PC-3 (cell line): ENCODE measurements at regions not wholly inside any gene's neighbourhood (a gene's known extent, or its start where the extent isn't known, plus 50 kb on each side); places are given as distances from the start of the nearest gene placed in this dataset.

Experiments used
- ATAC-seq: fragments of 200-7000 bp; cut with Tn5 transposase; 2 replicates; pipeline ENCODE4 v1.9.1; 2020; ENCODE audit warnings: mild to moderate bottlenecking, moderate library complexity
- BruUV-seq: library from RNA; stranded (reverse); fragments of 400-500 nt; replicated peaks from 2 replicates; lab custom pipeline; 2021; lab: Mats Ljungman, UMichigan
- CTCF ChIA-PET: fragments of 300-600 bp; sonication (Branson Sonifier 250); formaldehyde crosslinking; loops from one replicate; lab custom pipeline; 2022; ENCODE audit warnings: antibody characterized with exemption; lab: Charles Lee
- POLR2A ChIA-PET: fragments of 300-600 bp; sonication (Branson Sonifier 250); formaldehyde crosslinking; loops from one replicate; lab custom pipeline; 2022; ENCODE audit warnings: antibody characterized with exemption; ENCODE audit not compliant: unreplicated experiment; lab: Charles Lee
- DNase-seq: peaks from one replicate; pipeline ENCODE4 v3.0.0-alpha.2; 2015
- H2AFZ ChIP-seq: fragments of 300-600 bp; sonication (generic); 2 replicates; pipeline ENCODE4 v1.6.0; 2016; ENCODE audit warnings: antibody characterized with exemption, low read length
- H3F3A ChIP-seq: fragments of 300-600 bp; sonication (generic); one replicate; pipeline ENCODE4 v1.6.0; 2017; ENCODE audit warnings: antibody characterized with exemption, low read length, control low read depth, mild to moderate bottlenecking; ENCODE audit not compliant: unreplicated experiment
- H3K27ac ChIP-seq: fragments of 300-600 bp; sonication (generic); 2 replicates; pipeline ENCODE4 v1.5.1; 2016; ENCODE audit warnings: mild to moderate bottlenecking, low read length
- H3K27me3 ChIP-seq: fragments of 300-600 bp; sonication (generic); 2 replicates; pipeline ENCODE4 v1.6.1; 2016; ENCODE audit warnings: low read length, mixed read lengths
- H3K36me3 ChIP-seq: fragments of 300-600 bp; sonication (generic); 2 replicates; pipeline ENCODE4 v1.6.1; 2016; ENCODE audit warnings: low read depth, mixed run types, low read length, mixed read lengths
- H3K4me1 ChIP-seq: fragments of 300-600 bp; sonication (generic); 2 replicates; pipeline ENCODE4 v1.5.1; 2016; ENCODE audit warnings: low read length; ENCODE audit not compliant: insufficient read depth
- H3K4me2 ChIP-seq: fragments of 300-600 bp; sonication (generic); 2 replicates; pipeline ENCODE4 v1.6.0; 2016; ENCODE audit warnings: low read length
- H3K4me3 ChIP-seq: fragments of 300-600 bp; sonication (generic); 2 replicates; pipeline ENCODE4 v1.5.1; 2016; ENCODE audit warnings: mild to moderate bottlenecking, low read length, mixed read lengths
- H3K79me2 ChIP-seq: fragments of 300-600 bp; sonication (generic); 2 replicates; pipeline ENCODE4 v1.6.1; 2017; ENCODE audit warnings: low read length, mixed read lengths
- H3K9ac ChIP-seq: fragments of 300-600 bp; sonication (generic); 2 replicates; pipeline ENCODE4 v1.6.0; 2016; ENCODE audit warnings: mild to moderate bottlenecking, low read length
- H3K9me2 ChIP-seq: fragments of 300-600 bp; sonication (generic); replicated peaks from 2 replicates; pipeline ENCODE4 v1.6.1; 2016; ENCODE audit warnings: mixed run types, low read length, mixed read lengths
- H3K9me3 ChIP-seq: fragments of 300-600 bp; sonication (generic); 2 replicates; pipeline ENCODE4 v1.6.1; 2016; ENCODE audit warnings: low read length, mixed read lengths
- H4K20me1 ChIP-seq: fragments of 300-600 bp; sonication (generic); 2 replicates; pipeline ENCODE4 v1.6.1; 2016; ENCODE audit warnings: low read length, mixed read lengths
- CTCF ChIP-seq: fragments of 300-600 bp; sonication (generic); conservative IDR thresholded peaks from 2 replicates; pipeline ENCODE4 v1.5.1; 2017; ENCODE audit warnings: antibody characterized with exemption, low read depth, mild to moderate bottlenecking, low read length
- EZH2 ChIP-seq: fragments of 300-600 bp; sonication (generic); IDR thresholded peaks from one replicate; pipeline ENCODE4 v1.6.1; 2017; ENCODE audit warnings: antibody characterized with exemption, mild to moderate bottlenecking, low read length; ENCODE audit not compliant: unreplicated experiment
- EZH2phosphoT487 ChIP-seq: fragments of 300-600 bp; sonication (generic); IDR thresholded peaks from 2 replicates; pipeline ENCODE4 v1.6.1; 2018; ENCODE audit warnings: mild to moderate bottlenecking, antibody characterized with exemption, low read length, borderline replicate concordance
- intact Hi-C: fragments of 100-400 bp; cut with micrococcal nuclease; formaldehyde crosslinking; loops from 2 replicates; pipeline ENCODE4 v1.9.0; 2023

- peaks cover 74% of the 10 kb centered on the region for H3K27me3 ChIP-seq
- H3K9me2 ChIP-seq, result no peaks in the 10 kb centered on the region
- CTCF ChIA-PET, result no interaction called here
- H4K20me1 ChIP-seq, result no peaks in the 10 kb centered on the region
- POLR2A ChIA-PET, result no interaction called here
- H3K9ac ChIP-seq, result no peak overlapping the region
- H3K4me2 ChIP-seq, result no peak overlapping the region
- H3K27ac ChIP-seq, result no peak overlapping the region
- H3K9me3 ChIP-seq, result no peaks in the 10 kb centered on the region
- ATAC-seq (no peak), DNase-seq (no peak)
- H3K4me1 ChIP-seq, result no peaks in the 10 kb centered on the region
- TF ChIP-seq EZH2 (no peak), EZH2phosphoT487 (no peak), CTCF (no peak)
- no peaks in the 10 kb centered on the region for H3K36me3 ChIP-seq
- no peaks in the 10 kb centered on the region for H3F3A ChIP-seq
- BruUV-seq, result no TSS peak
- H2AFZ ChIP-seq, result no peak overlapping the region
- H3K4me3 ChIP-seq, result no peak overlapping the region
- H3K79me2 ChIP-seq, result no peaks in the 10 kb centered on the region
- intact Hi-C loops, result loop anchor here (10.0 kb wide), 1 partner anchor 323 kb away; no protein-coding TSS in a partner anchor
Measured at GRCh38 chr7:22008087-22008486, 62.4 kb upstream of the CDCA7L start.

GRCh38 chr7:22005151-22005550 lies 59.5 kb upstream of the CDCA7L start:
- Histone ChIP-seq H3K4me1 (no peaks in the 10 kb centered on the region), H3K9ac (no peak overlapping the region), H3K9me3 (no peaks in the 10 kb centered on the region), H3K27ac (no peak overlapping the region), H3K36me3 (no peaks in the 10 kb centered on the region), H4K20me1 (no peaks in the 10 kb centered on the region), H3K27me3 (peaks cover 60% of the 10 kb centered on the region), H3K9me2 (no peaks in the 10 kb centered on the region), H3K4me2 (no peak overlapping the region), H3K4me3 (no peak overlapping the region), H2AFZ (no peak overlapping the region), H3K79me2 (no peaks in the 10 kb centered on the region), H3F3A (no peaks in the 10 kb centered on the region)
- ATAC-seq (no peak), DNase-seq (no peak)
- no TSS peak for BruUV-seq
- ChIA-PET CTCF (no interaction called here), POLR2A (no interaction called here)
- TF ChIP-seq CTCF, result no peak
- TF ChIP-seq EZH2, result no peak
- no peak for TF ChIP-seq EZH2phosphoT487
- intact Hi-C loops, result loop anchor here (10.0 kb wide), 1 partner anchor 320 kb away; no protein-coding TSS in a partner anchor

GRCh38 chr7:22002726-22003125 lies 57.0 kb upstream of the CDCA7L start:
- Histone ChIP-seq H3K79me2 (no peaks in the 10 kb centered on the region), H3K9me3 (no peaks in the 10 kb centered on the region), H3K4me2 (no peak overlapping the region), H3K27me3 (peaks cover 39% of the 10 kb centered on the region), H4K20me1 (no peaks in the 10 kb centered on the region), H3K4me1 (no peaks in the 10 kb centered on the region), H3F3A (no peaks in the 10 kb centered on the region), H3K36me3 (no peaks in the 10 kb centered on the region), H3K4me3 (no peak overlapping the region), H2AFZ (no peak overlapping the region), H3K9ac (no peak overlapping the region), H3K9me2 (no peaks in the 10 kb centered on the region), H3K27ac (no peak overlapping the region)
- no TSS peak for BruUV-seq
- ATAC-seq (no peak), DNase-seq (no peak)
- ChIA-PET POLR2A (no interaction called here), CTCF (no interaction called here)
- TF ChIP-seq EZH2phosphoT487 (no peak), CTCF (no peak), EZH2 (no peak)
- intact Hi-C loops, result loop anchor here (5.0 to 10.0 kb wide), 2 partner anchors 318 to 575 kb away; partner anchors contain the start of gene SP4
